Activated naive CD8-positive, alpha-beta T cell treated with anti-CD3 and anti-CD28 coated beads, Interleukin-2, amount 50 U/mL, for 24 hours (primary cell): ENCODE measurements at regions not wholly inside any gene's neighbourhood (a gene's known extent, or its start where the extent isn't known, plus 50 kb on each side); places are given as distances from the start of the nearest gene placed in this dataset.
A peak's percentile ranks its signal among the peaks of the same experiment; 100 is the strongest.

ENCODE experiments used
- ATAC-seq: fragments of 150-1000 bp; cut with Tn5 transposase; one replicate; pipeline ENCODE4 v1.10.0; 2021
- DNase-seq: peaks from one replicate; pipeline ENCODE4 v3.0.0; 2021
- H3K27ac Mint-ChIP-seq: one replicate; pipeline ENCODE4 v1.8.0; 2021; ENCODE audit warnings: mild to moderate bottlenecking, mixed read lengths
- H3K27me3 Mint-ChIP-seq: one replicate; pipeline ENCODE4 v1.8.0; 2021; ENCODE audit warnings: mixed read lengths
- H3K36me3 Mint-ChIP-seq: one replicate; pipeline ENCODE4 v1.8.0; 2021; ENCODE audit warnings: low read depth, mixed read lengths
- H3K4me1 Mint-ChIP-seq: one replicate; pipeline ENCODE4 v1.8.0; 2021; ENCODE audit warnings: mixed read lengths
- H3K4me3 Mint-ChIP-seq: one replicate; pipeline ENCODE4 v1.8.0; 2021; ENCODE audit warnings: mild to moderate bottlenecking, moderate library complexity, mixed read lengths
- H3K9me3 Mint-ChIP-seq: one replicate; pipeline ENCODE4 v1.8.0; 2021; ENCODE audit warnings: mixed read lengths

GRCh38 chr9:1845425-1845824 lies 169.7 kb upstream of the SMARCA2 start:
- H3K4me3 Mint-ChIP-seq: no peak overlapping the region
- no peaks in the 10 kb centered on the region for H3K9me3 Mint-ChIP-seq
- no peaks in the 10 kb centered on the region for H3K27me3 Mint-ChIP-seq
- H3K36me3 Mint-ChIP-seq: no peaks in the 10 kb centered on the region
- no peak overlapping the region for H3K27ac Mint-ChIP-seq
- DNase-seq: no peak
- no peaks in the 10 kb centered on the region for H3K4me1 Mint-ChIP-seq
- ATAC-seq: no peak

GRCh38 chr9:1855726-1856125 lies 159.4 kb upstream of the SMARCA2 start:
- no peak for DNase-seq
- Mint-ChIP-seq H3K4me1 (no peaks in the 10 kb centered on the region), H3K9me3 (peaks cover 11% of the 10 kb centered on the region), H3K27me3 (peaks cover 20% of the 10 kb centered on the region), H3K27ac (no peak overlapping the region), H3K36me3 (no peaks in the 10 kb centered on the region), H3K4me3 (no peak overlapping the region)
- ATAC-seq: no peak

GRCh38 chr9:1857808-1858207 lies 157.3 kb upstream of the SMARCA2 start:
- ATAC-seq: no peak
- H3K36me3 Mint-ChIP-seq: no peaks in the 10 kb centered on the region
- H3K27ac Mint-ChIP-seq: no peak overlapping the region
- peaks cover 20% of the 10 kb centered on the region for H3K27me3 Mint-ChIP-seq
- peaks cover 2% of the 10 kb centered on the region for H3K4me1 Mint-ChIP-seq
- no peak for DNase-seq
- no peak overlapping the region for H3K4me3 Mint-ChIP-seq
- peaks cover 16% of the 10 kb centered on the region for H3K9me3 Mint-ChIP-seq

- DNase-seq (peak; percentile 26), ATAC-seq (no peak)
- H3K27ac Mint-ChIP-seq: peak overlapping the region; percentile 12
These were observed 145.3 kb upstream of the SMARCA2 start for GRCh38 chr9:1869843-1870242.

DNA sequence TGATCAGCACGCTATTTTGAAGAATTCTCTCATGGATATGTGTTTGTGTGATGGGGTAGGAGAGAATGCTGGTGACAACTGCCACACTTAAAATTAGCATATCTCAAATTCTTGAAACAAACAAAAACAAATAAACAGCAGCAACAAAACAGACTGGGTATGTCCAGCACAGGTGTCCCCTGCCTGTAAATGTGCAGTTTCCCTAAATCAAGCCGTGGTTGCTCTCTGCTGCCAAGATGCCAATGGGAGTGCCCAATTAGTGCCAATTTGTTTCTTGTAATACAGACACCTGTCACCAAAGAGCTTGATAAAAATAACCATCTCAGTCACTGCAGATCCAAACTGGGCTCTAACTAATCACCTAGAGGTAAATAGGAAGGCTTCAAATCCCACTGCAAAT lies 144.2 kb upstream of the SMARCA2 start:
- H3K27ac Mint-ChIP-seq: no peak overlapping the region
- H3K4me1 Mint-ChIP-seq: peaks cover 16% of the 10 kb centered on the region
- H3K36me3 Mint-ChIP-seq: no peaks in the 10 kb centered on the region
- H3K27me3 Mint-ChIP-seq: peaks cover 38% of the 10 kb centered on the region
- no peak overlapping the region for H3K4me3 Mint-ChIP-seq
- DNase-seq (no peak), ATAC-seq (no peak)
- H3K9me3 Mint-ChIP-seq: no peaks in the 10 kb centered on the region

More at GRCh38 chr9:1869843-1870242, 145.3 kb upstream of the SMARCA2 start:
- peaks cover 7% of the 10 kb centered on the region for H3K4me1 Mint-ChIP-seq
- no peaks in the 10 kb centered on the region for H3K9me3 Mint-ChIP-seq
- no peak overlapping the region for H3K4me3 Mint-ChIP-seq
- H3K36me3 Mint-ChIP-seq: no peaks in the 10 kb centered on the region
- H3K27me3 Mint-ChIP-seq: peaks cover 38% of the 10 kb centered on the region

DNA sequence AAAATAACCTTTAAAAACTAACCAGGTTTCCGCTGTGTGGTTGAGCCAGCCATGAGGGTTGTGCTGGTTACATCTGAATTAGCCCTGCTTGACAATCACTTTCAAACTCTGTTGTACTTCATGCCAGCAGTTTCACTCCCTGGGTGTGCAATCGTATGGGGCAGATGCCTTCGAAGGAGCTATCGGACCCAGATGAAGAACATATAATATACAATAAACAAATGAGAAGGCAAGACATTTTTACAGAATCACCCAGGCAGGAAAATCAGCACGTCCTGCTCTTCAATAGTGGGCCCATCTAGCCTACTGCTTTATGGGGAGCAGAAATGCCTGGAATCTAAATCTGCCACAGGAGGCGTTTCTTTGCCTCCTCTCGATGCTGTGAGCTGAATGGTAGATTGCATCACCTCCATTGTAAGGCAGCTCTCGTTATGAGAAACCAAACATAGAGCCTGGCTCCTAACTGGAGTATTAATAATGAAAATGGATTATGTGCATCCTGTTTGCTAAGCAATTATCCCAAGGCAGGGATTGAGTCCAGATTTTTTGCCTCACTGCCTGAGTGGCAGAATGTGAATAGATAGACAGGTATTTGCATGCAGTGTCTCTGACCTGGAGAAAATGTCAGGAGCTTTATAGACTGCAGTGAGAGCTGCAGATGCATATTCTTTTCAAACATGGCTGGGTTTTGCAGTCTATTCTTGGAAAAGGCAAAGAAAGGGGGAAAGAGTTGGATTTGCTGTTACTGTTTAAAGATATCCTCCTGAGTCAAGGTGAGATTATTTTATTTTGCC lies 143.3 kb upstream of the SMARCA2 start:
- Mint-ChIP-seq H3K27me3 (peaks cover 32% of the 10 kb centered on the region), H3K36me3 (no peaks in the 10 kb centered on the region), H3K4me1 (peaks cover 25% of the 10 kb centered on the region), H3K4me3 (no peak overlapping the region), H3K27ac (no peak overlapping the region), H3K9me3 (no peaks in the 10 kb centered on the region)
- no peak for DNase-seq
- ATAC-seq: no peak

- H3K4me3 Mint-ChIP-seq: peak overlapping the region; percentile 7
- peaks cover 28% of the 10 kb centered on the region for H3K27me3 Mint-ChIP-seq
- H3K4me1 Mint-ChIP-seq: peaks cover 36% of the 10 kb centered on the region
- H3K27ac Mint-ChIP-seq: peak overlapping the region; percentile 90
- H3K36me3 Mint-ChIP-seq: no peaks in the 10 kb centered on the region
- ATAC-seq (no peak), DNase-seq (no peak)
- no peaks in the 10 kb centered on the region for H3K9me3 Mint-ChIP-seq
These were observed 139.8 kb upstream of the SMARCA2 start for GRCh38 chr9:1875251-1875851.

GRCh38 chr9:1875921-1876448 lies 139.2 kb upstream of the SMARCA2 start:
- Mint-ChIP-seq H3K4me1 (peaks cover 36% of the 10 kb centered on the region), H3K9me3 (no peaks in the 10 kb centered on the region), H3K4me3 (peak overlapping the region; percentile 40), H3K36me3 (no peaks in the 10 kb centered on the region), H3K27ac (peak overlapping the region; percentile 90), H3K27me3 (peaks cover 22% of the 10 kb centered on the region)
- peak; percentile 67 for DNase-seq
- ATAC-seq: peak; percentile 68

DNA sequence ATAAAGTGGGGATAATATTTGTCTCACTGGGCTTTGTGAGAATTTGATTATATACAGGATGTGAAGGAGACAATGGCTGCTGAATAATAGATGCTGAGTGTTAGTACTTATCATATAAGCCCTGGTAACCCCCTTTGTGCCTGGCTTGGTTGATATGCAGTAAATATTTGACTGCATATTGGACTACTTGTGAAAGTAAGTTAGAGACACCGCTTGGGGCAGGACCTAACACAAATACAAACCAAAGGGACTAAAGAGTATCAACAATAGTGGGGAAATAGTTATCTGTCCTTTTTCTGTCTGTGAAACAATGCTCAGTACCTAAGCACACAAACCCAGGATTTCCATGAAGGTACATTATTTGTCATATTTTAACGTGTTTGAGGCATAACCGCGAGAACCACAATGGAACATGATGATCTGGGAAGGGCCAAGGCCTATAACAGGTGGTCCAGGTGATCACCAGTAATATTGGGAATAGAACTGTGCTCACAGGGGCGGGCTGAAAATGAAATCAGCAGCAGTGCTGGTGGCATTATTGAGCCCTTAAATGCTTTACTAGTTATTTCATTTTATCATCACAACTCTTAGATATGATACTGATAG lies 138.2 kb upstream of the SMARCA2 start:
- ATAC-seq (peak; percentile 10), DNase-seq (no peak)
- Mint-ChIP-seq H3K36me3 (no peaks in the 10 kb centered on the region), H3K27ac (peak overlapping the region; percentile 90), H3K4me1 (peaks cover 33% of the 10 kb centered on the region), H3K9me3 (no peaks in the 10 kb centered on the region), H3K4me3 (no peak overlapping the region), H3K27me3 (peaks cover 19% of the 10 kb centered on the region)

- ATAC-seq (no peak), DNase-seq (no peak)
- peaks cover 33% of the 10 kb centered on the region for H3K4me1 Mint-ChIP-seq
- H3K27me3 Mint-ChIP-seq: peaks cover 11% of the 10 kb centered on the region
- H3K36me3 Mint-ChIP-seq: no peaks in the 10 kb centered on the region
- no peak overlapping the region for H3K4me3 Mint-ChIP-seq
- H3K9me3 Mint-ChIP-seq: no peaks in the 10 kb centered on the region
- no peak overlapping the region for H3K27ac Mint-ChIP-seq
These were observed 137.2 kb upstream of the SMARCA2 start for GRCh38 chr9:1877951-1878350.

DNA sequence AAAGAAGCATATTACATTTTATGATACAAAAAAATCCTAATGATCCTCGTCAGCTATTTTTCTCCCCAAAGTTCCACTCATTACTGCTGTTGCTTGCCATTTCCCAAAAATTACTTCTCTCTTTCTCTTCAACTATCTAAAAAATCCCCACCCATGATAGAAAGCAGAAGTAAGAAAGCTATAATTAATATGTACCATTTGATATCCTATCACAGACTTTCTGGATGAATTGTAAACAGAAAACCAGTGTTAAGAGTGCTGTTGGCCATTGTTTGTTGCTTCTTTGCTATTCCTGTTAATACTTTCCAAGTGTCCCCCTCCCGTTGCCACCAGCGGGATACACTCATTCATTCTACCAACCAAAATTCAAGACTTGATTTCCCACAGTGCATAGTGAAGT lies 136.3 kb upstream of the SMARCA2 start:
- Mint-ChIP-seq H3K4me1 (peaks cover 40% of the 10 kb centered on the region), H3K27ac (no peak overlapping the region), H3K27me3 (peaks cover 4% of the 10 kb centered on the region), H3K4me3 (no peak overlapping the region), H3K9me3 (no peaks in the 10 kb centered on the region), H3K36me3 (no peaks in the 10 kb centered on the region)
- no peak for ATAC-seq
- no peak for DNase-seq

GRCh38 chr9:1879501-1879900 lies 135.6 kb upstream of the SMARCA2 start:
- Mint-ChIP-seq H3K4me1 (peaks cover 41% of the 10 kb centered on the region), H3K27ac (no peak overlapping the region), H3K36me3 (no peaks in the 10 kb centered on the region), H3K4me3 (no peak overlapping the region), H3K27me3 (peaks cover 5% of the 10 kb centered on the region), H3K9me3 (no peaks in the 10 kb centered on the region)
- ATAC-seq: peak; percentile 69
- no peak for DNase-seq

GRCh38 chr9:1880038-1880565 lies 135.0 kb upstream of the SMARCA2 start:
- ATAC-seq (peak; percentile 18), DNase-seq (no peak)
- H3K4me3 Mint-ChIP-seq: no peak overlapping the region
- no peaks in the 10 kb centered on the region for H3K9me3 Mint-ChIP-seq
- H3K27ac Mint-ChIP-seq: no peak overlapping the region
- peaks cover 6% of the 10 kb centered on the region for H3K27me3 Mint-ChIP-seq
- no peaks in the 10 kb centered on the region for H3K36me3 Mint-ChIP-seq
- H3K4me1 Mint-ChIP-seq: peaks cover 38% of the 10 kb centered on the region

GRCh38 chr9:1881708-1882295 lies 133.3 kb upstream of the SMARCA2 start:
- peaks cover 21% of the 10 kb centered on the region for H3K4me1 Mint-ChIP-seq
- H3K4me3 Mint-ChIP-seq: no peak overlapping the region
- no peak for ATAC-seq
- DNase-seq: no peak
- H3K27me3 Mint-ChIP-seq: peaks cover 6% of the 10 kb centered on the region
- H3K9me3 Mint-ChIP-seq: no peaks in the 10 kb centered on the region
- H3K36me3 Mint-ChIP-seq: no peaks in the 10 kb centered on the region
- no peak overlapping the region for H3K27ac Mint-ChIP-seq
